Astrocyte (in vitro differentiated cells and primary cell): ENCODE measurements at regions not wholly inside any gene's neighbourhood (a gene's known extent, or its start where the extent isn't known, plus 50 kb on each side); places are given as distances from the start of the nearest gene placed in this dataset.

Experiments used
- DNase-seq: peaks from one replicate; pipeline ENCODE4 v3.0.0-alpha.2; 2010; ENCODE audit warnings: low read depth
- FAIRE-seq: peaks from 2 replicates; lab custom pipeline; 2011; peaks lifted over from hg19 to GRCh38; lab: Jason Lieb, UNC
- H2AFZ ChIP-seq: 2 replicates; pipeline ENCODE4 v1.6.0; 2012; ENCODE audit warnings: low read depth, low read length, inconsistent platforms
- H3K27ac ChIP-seq: 2 replicates; pipeline ENCODE4 v1.5.1; 2011; ENCODE audit warnings: low read depth, low read length, inconsistent platforms
- H3K27me3 ChIP-seq: 2 replicates; pipeline ENCODE4 v1.6.0; 2011; ENCODE audit warnings: low read length, inconsistent platforms; ENCODE audit not compliant: insufficient read depth
- H3K36me3 ChIP-seq: 2 replicates; pipeline ENCODE4 v1.5.1; 2011; ENCODE audit warnings: low read length, inconsistent platforms; ENCODE audit not compliant: insufficient read depth
- H3K4me1 ChIP-seq: 2 replicates; pipeline ENCODE4 v1.5.1; 2011; ENCODE audit warnings: low read length, inconsistent platforms; ENCODE audit not compliant: insufficient read depth
- H3K4me2 ChIP-seq: 2 replicates; pipeline ENCODE4 v1.6.0; 2012; ENCODE audit warnings: low read length, inconsistent platforms
- H3K4me3 ChIP-seq: 2 replicates; pipeline ENCODE4 v1.5.1; 2011; ENCODE audit warnings: low read depth, mild to moderate bottlenecking, low read length, inconsistent platforms; ENCODE audit not compliant: insufficient read depth
- H3K79me2 ChIP-seq: 2 replicates; pipeline ENCODE4 v1.6.0; 2012; ENCODE audit warnings: mild to moderate bottlenecking, low read length, inconsistent platforms; ENCODE audit not compliant: insufficient read depth
- H3K9ac ChIP-seq: 2 replicates; pipeline ENCODE4 v1.6.0; 2012; ENCODE audit warnings: mild to moderate bottlenecking, low read length, inconsistent platforms
- H3K9me3 ChIP-seq: 2 replicates; pipeline ENCODE4 v1.5.1; 2012; ENCODE audit warnings: low read depth, mild to moderate bottlenecking, low read length, inconsistent platforms; ENCODE audit not compliant: insufficient read depth
- H4K20me1 ChIP-seq: 2 replicates; pipeline ENCODE4 v1.6.0; 2012; ENCODE audit warnings: low read length, inconsistent platforms; ENCODE audit not compliant: insufficient read depth
- H3K27ac Mint-ChIP-seq: one replicate; pipeline ENCODE4 v1.8.0; 2021; ENCODE audit warnings: mild to moderate bottlenecking, mixed read lengths; ENCODE audit not compliant: unreplicated experiment
- H3K27me3 Mint-ChIP-seq: one replicate; pipeline ENCODE4 v1.8.0; 2021; ENCODE audit warnings: low read depth, mixed read lengths; ENCODE audit not compliant: unreplicated experiment
- H3K36me3 Mint-ChIP-seq: one replicate; pipeline ENCODE4 v1.8.0; 2021; ENCODE audit warnings: low read depth, mixed read lengths; ENCODE audit not compliant: unreplicated experiment
- H3K4me1 Mint-ChIP-seq: one replicate; pipeline ENCODE4 v1.8.0; 2021; ENCODE audit warnings: low read depth, mixed read lengths; ENCODE audit not compliant: unreplicated experiment
- H3K4me3 Mint-ChIP-seq: one replicate; pipeline ENCODE4 v1.8.0; 2021; ENCODE audit warnings: mild to moderate bottlenecking, moderate library complexity, mixed read lengths; ENCODE audit not compliant: unreplicated experiment
- H3K9me3 Mint-ChIP-seq: one replicate; pipeline ENCODE4 v1.8.0; 2021; ENCODE audit warnings: mild to moderate bottlenecking, mixed read lengths; ENCODE audit not compliant: unreplicated experiment
- CTCF ChIP-seq: IDR thresholded peaks from 2 replicates; pipeline ENCODE4 v1.5.1; 2011; ENCODE audit warnings: low read depth, mild to moderate bottlenecking, inconsistent platforms, low read length, moderate library complexity; ENCODE audit not compliant: insufficient read depth
- EZH2 ChIP-seq: IDR thresholded peaks from 2 replicates; pipeline ENCODE4 v1.6.1; 2012; ENCODE audit warnings: mild to moderate bottlenecking, low read length, inconsistent platforms; ENCODE audit not compliant: insufficient read depth

GRCh38 chr11:97345032-97345431, 955.2 kb downstream of the JRKL start:
- H3K9me3 Mint-ChIP-seq: no peaks in the 10 kb centered on the region
- FAIRE-seq: no peak

GRCh38 chr11:97349201-97349600, 959.4 kb downstream of the JRKL start:
- Histone ChIP-seq H3K9ac (no peak overlapping the region), H3K4me2 (no peak overlapping the region), H3K4me3 (no peak overlapping the region), H4K20me1 (no peaks in the 10 kb centered on the region), H3K27me3 (no peaks in the 10 kb centered on the region), H2AFZ (no peak overlapping the region), H3K36me3 (no peaks in the 10 kb centered on the region), H3K4me1 (no peaks in the 10 kb centered on the region), H3K79me2 (no peaks in the 10 kb centered on the region), H3K27ac (no peak overlapping the region), H3K9me3 (no peaks in the 10 kb centered on the region)
- TF ChIP-seq EZH2 (no peak), CTCF (no peak)
- Mint-ChIP-seq H3K36me3 (no peaks in the 10 kb centered on the region), H3K27ac (no peak overlapping the region), H3K27me3 (no peaks in the 10 kb centered on the region), H3K4me3 (no peak overlapping the region), H3K4me1 (no peaks in the 10 kb centered on the region), H3K9me3 (no peaks in the 10 kb centered on the region)
- no peak for DNase-seq
- FAIRE-seq: no peak

More at GRCh38 chr11:97345032-97345431, 955.2 kb downstream of the JRKL start:
- no peak for TF ChIP-seq EZH2
- no peak for TF ChIP-seq CTCF
- H2AFZ ChIP-seq: no peak overlapping the region
- no peaks in the 10 kb centered on the region for H3K4me1 Mint-ChIP-seq
- DNase-seq: no peak
- no peaks in the 10 kb centered on the region for H3K36me3 Mint-ChIP-seq
- no peak overlapping the region for H3K4me3 Mint-ChIP-seq
- no peaks in the 10 kb centered on the region for H3K9me3 ChIP-seq
- H3K27me3 Mint-ChIP-seq: no peaks in the 10 kb centered on the region
- no peak overlapping the region for H3K9ac ChIP-seq
- no peaks in the 10 kb centered on the region for H3K27me3 ChIP-seq
- no peaks in the 10 kb centered on the region for H3K36me3 ChIP-seq
- H4K20me1 ChIP-seq: no peaks in the 10 kb centered on the region
- no peak overlapping the region for H3K4me2 ChIP-seq
- no peak overlapping the region for H3K27ac Mint-ChIP-seq
- H3K4me1 ChIP-seq: no peaks in the 10 kb centered on the region
- no peak overlapping the region for H3K27ac ChIP-seq
- H3K79me2 ChIP-seq: no peaks in the 10 kb centered on the region
- H3K4me3 ChIP-seq: no peak overlapping the region

- Histone ChIP-seq H3K9me3 (no peaks in the 10 kb centered on the region), H3K79me2 (no peaks in the 10 kb centered on the region), H3K27ac (no peak overlapping the region), H4K20me1 (no peaks in the 10 kb centered on the region), H3K4me3 (no peak overlapping the region), H3K27me3 (no peaks in the 10 kb centered on the region), H3K9ac (no peak overlapping the region), H2AFZ (no peak overlapping the region), H3K4me2 (no peak overlapping the region), H3K4me1 (no peaks in the 10 kb centered on the region), H3K36me3 (no peaks in the 10 kb centered on the region)
- DNase-seq (no peak), FAIRE-seq (no peak)
- Mint-ChIP-seq H3K36me3 (no peaks in the 10 kb centered on the region), H3K27ac (no peak overlapping the region), H3K27me3 (no peaks in the 10 kb centered on the region), H3K4me1 (no peaks in the 10 kb centered on the region), H3K9me3 (no peaks in the 10 kb centered on the region), H3K4me3 (no peak overlapping the region)
- TF ChIP-seq CTCF: no peak
- TF ChIP-seq EZH2: no peak
These were observed 962.1 kb downstream of the JRKL start for GRCh38 chr11:97351939-97352338.
